HEK293 (cell line): ENCODE measurements at regions not wholly inside any gene's neighbourhood (a gene's known extent, or its start where the extent isn't known, plus 50 kb on each side); places are given as distances from the start of the nearest gene placed in this dataset.

ENCODE experiments used
- CTCF ChIP-seq: fragments of 450-650 bp; formaldehyde crosslinking; IDR thresholded peaks from 2 replicates; pipeline ENCODE4 v1.5.1; 2016; ENCODE audit warnings: missing biosample characterization, missing genetic modification characterization
- KLF9 ChIP-seq: fragments of 450-650 bp; formaldehyde crosslinking; IDR thresholded peaks from 2 replicates; pipeline ENCODE4 v1.5.1; 2016; ENCODE audit warnings: missing biosample characterization, missing genetic modification characterization, low read depth
- ZNF324 ChIP-seq: fragments of 450-650 bp; formaldehyde crosslinking; IDR thresholded peaks from 2 replicates; pipeline ENCODE4 v1.5.1; 2016; ENCODE audit warnings: missing biosample characterization, missing genetic modification characterization
- ZNF341 ChIP-seq: fragments of 450-650 bp; formaldehyde crosslinking; IDR thresholded peaks from 2 replicates; pipeline ENCODE4; 2016; ENCODE audit warnings: low read depth, missing biosample characterization, missing genetic modification characterization
- ZNF426 ChIP-seq: fragments of 450-650 bp; formaldehyde crosslinking; IDR thresholded peaks from 2 replicates; pipeline ENCODE4 v1.5.1; 2017; ENCODE audit warnings: missing biosample characterization, missing genetic modification characterization, mild to moderate bottlenecking, inconsistent platforms, moderate library complexity

- TF ChIP-seq KLF9 (tag by site-specific recombination), result no peak
- TF ChIP-seq ZNF324, result no peak
- TF ChIP-seq ZNF426, result no peak
- no peak for TF ChIP-seq CTCF (tag by site-specific recombination)
- TF ChIP-seq ZNF341 (tag by site-specific recombination), result no peak
Observed at GRCh38 chr15:98381446-98381845, 266.9 kb upstream of the IGF1R start.
